ENCODE measurements at regions not wholly inside any gene's neighbourhood (a gene's known extent, or its start where the extent isn't known, plus 50 kb on each side); places are given as distances from the start of the nearest gene placed in this dataset.
"Not testable (repeated sequence)": the region's sequence is repeated elsewhere in the genome, so short reads cannot be mapped to it uniquely, and the experiment has no call there.

- DNase-seq (ENCODE audit: low spot score) = not testable (repeated sequence)
Measured at GRCh38 chr2:88802026-88802425, 110.6 kb downstream of the RPIA start.

- DNase-seq (ENCODE audit: low spot score) = no peak
Measured at GRCh38 chr2:88807237-88807962, 115.9 kb downstream of the RPIA start.

- DNase-seq (ENCODE audit: low spot score) = no peak
Measured at GRCh38 chr2:88808083-88808482, 116.6 kb downstream of the RPIA start.

DNA sequence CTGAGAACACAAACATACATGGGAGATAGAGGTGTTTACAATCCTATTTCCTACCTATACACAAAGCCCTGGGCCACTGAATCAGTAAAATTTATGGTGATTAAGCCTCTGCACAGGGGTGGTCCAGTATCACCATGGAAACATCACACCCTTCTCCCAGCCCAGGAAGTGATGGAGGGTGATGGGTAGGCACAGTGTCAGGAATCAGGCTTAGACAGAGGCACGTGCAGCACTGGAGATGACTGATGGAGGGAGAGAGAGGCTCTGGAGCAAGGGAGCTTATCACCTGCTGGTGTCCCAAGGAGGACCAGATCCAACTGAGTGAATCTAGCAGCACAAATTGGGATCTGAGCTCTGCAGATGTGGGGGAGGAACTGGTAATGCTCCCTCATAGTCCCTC lies 117.2 kb downstream of the RPIA start:
- no peak for DNase-seq (ENCODE audit: low spot score)

GRCh38 chr2:88809216-88809615 lies 117.7 kb downstream of the RPIA start:
- no peak for DNase-seq (ENCODE audit: low spot score)

GRCh38 chr2:88810017-88810416 lies 118.5 kb downstream of the RPIA start:
- DNase-seq (ENCODE audit: low spot score) = no peak

DNA sequence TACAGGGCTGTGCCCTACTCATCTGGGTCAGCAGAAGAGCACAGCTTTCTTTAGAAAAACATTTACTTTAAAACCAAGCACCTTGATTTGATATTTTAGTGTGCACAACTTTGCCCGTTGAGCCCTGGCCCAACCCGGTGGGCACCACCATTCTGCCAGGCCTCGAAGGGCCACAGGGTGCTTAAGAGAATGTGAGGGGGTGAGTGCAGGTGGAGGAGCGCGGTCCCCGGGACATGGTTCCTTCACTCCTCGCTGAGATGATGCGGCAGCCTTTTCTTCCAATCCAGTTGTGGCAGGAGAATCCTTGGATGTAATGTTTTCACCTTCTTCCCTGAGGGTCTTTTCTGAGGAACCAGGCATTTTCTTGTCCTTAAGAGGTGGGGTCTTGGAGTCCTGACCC lies 119.0 kb downstream of the RPIA start:
- DNase-seq (ENCODE audit: low spot score) = no peak

DNA sequence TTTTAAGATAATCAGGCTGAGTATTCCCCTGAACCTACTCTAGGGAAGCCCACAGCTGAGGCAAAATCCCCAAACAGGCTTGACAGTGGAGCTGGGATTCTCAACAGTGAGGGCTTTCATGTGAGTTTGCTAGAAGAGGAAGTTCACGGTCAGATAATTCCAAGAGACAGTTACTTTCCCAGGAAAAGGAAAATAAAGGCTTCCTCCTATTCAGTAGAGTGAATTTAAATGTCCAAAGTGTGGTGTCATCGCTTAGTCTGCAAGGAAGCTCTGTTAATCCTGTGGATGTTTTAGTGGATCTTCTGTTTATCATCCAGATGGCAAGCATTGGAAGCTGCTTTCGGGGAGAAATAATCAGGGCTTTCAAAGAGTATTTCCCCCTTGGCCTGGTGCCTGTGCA lies 119.8 kb downstream of the RPIA start:
- DNase-seq (ENCODE audit: low spot score) = no peak

- no peak for DNase-seq (ENCODE audit: low spot score)
Measured at GRCh38 chr2:88811681-88812080, 120.2 kb downstream of the RPIA start.

DNA sequence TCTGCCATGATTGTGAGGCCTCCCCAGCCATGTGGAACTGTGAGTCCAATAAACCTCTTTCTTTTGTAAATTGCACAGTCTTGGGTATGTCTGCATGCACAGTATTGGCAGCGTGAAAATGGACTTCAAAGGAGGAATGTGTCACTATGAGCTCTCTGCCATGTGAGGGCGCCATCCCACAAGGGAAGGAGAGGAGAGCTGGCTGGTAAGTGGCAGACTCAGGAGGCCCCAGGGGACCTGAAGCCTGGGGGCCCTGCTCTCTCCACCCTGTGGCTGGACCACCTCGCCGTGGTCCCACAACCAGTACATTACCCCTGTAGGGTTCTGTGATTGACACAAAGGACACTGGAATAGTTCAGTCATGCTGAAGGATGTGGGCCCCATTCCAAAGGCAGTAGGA lies 122.1 kb downstream of the RPIA start:
- no peak for DNase-seq (ENCODE audit: low spot score)

- no peak for DNase-seq (ENCODE audit: low spot score)
Measured at GRCh38 chr2:88815282-88815681, 123.8 kb downstream of the RPIA start.

DNA sequence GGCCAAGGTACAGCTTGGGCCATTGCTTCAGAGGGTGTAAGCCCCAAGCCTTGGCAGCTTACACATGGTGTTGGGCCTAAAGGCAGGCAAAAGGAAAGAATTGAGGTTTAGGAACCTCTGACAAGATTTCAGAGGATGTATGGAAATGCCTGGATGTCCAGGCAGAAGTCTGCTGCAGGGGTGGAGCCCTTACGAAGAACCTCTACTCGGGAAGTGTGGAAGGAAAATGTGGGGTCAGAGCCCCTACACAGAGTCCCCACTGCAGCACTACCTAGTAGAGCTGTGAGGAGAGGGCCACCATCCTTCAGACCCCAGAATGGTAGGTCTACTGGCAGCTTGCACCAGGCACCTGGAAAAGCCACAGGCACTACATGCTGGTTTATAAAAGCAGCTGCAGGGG lies 124.2 kb downstream of the RPIA start:
- DNase-seq (ENCODE audit: low spot score) = no peak

GRCh38 chr2:88818381-88818780 lies 126.9 kb downstream of the RPIA start:
- no peak for DNase-seq (ENCODE audit: low spot score)

DNA sequence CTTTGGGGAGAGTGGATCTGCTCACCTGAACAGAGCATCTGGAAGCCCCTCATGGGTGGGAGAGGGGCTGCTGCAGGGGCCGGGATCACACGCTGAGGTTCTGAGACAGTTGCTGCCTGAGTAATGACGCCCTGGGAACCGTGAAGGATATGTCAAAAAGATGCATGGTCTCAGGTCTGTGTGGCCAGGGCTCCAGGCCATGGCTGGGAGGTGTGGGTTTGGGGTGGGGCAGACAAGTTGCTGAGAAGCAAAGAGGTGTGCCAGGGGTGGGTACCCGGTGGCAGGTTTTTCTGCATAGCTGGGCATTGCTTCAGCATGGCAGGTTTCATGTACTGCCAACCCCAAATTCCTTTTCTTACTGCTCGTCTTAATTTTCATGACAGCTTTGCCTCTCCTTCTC lies 133.5 kb downstream of the RPIA start:
- DNase-seq (ENCODE audit: low spot score) = no peak

GRCh38 chr2:88826399-88826798 lies 134.9 kb downstream of the RPIA start:
- DNase-seq (ENCODE audit: low spot score) = no peak

DNA sequence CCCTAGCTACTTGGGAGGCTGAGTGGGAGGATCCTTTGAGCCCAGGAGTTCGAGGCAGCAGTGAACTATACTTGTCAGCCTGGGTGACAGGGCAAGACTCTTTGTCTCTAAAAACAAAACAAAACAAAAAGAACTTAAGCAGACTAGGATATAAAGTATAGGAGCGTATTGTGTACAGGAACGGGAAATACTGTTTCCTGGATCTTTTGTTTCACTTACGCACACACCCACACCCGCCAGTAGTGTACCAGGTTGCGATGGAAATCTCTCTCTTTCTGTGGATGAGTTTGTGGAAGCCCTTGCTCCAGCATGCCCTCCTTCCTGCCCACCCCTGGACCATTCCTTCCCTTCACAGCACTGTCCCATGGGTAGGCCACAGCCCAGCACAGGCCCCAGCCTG lies 136.3 kb downstream of the RPIA start:
- no peak for DNase-seq (ENCODE audit: low spot score)

- DNase-seq (ENCODE audit: low spot score) = no peak
Measured at GRCh38 chr2:88828397-88829137, 137.1 kb downstream of the RPIA start.

GRCh38 chr2:88829607-88830463 lies 138.4 kb downstream of the RPIA start:
- DNase-seq (ENCODE audit: low spot score) = no peak

GRCh38 chr2:88831071-88831791 lies 139.8 kb downstream of the RPIA start:
- no peak for DNase-seq (ENCODE audit: low spot score)

DNA sequence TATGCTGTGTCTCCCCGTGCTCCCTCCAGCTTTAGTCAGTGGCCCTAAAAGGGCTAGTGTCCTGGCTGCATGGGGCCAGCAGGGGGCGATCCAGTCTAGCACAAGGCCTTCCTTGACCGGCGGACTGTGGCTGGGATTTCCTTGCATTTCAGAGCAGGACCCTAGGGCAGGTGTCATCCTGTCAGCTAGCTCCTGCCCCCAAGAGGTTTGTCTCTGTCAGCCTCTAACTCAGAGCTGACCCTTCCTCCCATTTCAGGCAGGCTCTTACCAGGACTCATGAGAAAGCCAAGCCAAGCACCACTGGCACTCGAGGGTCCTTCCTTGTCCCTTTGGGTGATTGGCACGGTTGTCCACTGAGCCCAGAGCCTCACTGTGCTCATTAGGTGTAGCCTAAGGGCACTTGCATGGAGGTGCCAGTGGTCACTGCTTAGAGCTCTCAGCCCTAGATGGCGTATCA lies 140.3 kb downstream of the RPIA start:
- peak; percentile 49 for DNase-seq (ENCODE audit: low spot score)

- no peak for DNase-seq (ENCODE audit: low spot score)
Measured at GRCh38 chr2:88832311-88832991, 141.0 kb downstream of the RPIA start.

Measured in D341Med (cell line).